IPS-NIHi7 (cell line): ENCODE measurements at regions not wholly inside any gene's neighbourhood (a gene's known extent, or its start where the extent isn't known, plus 50 kb on each side); places are given as distances from the start of the nearest gene placed in this dataset.

Source experiments
- DNase-seq: peaks from one replicate; pipeline ENCODE4 v3.0.0; 2012; ENCODE audit warnings: mixed read lengths; ENCODE audit errors: extremely low spot score

- DNase-seq, result no peak
These were observed 97.1 kb upstream of the IRS2 start for GRCh38 chr13:109883181-109884180.

GRCh38 chr13:109881961-109882558 lies 95.7 kb upstream of the IRS2 start:
- DNase-seq, result no peak

GRCh38 chr13:109881347-109881725 lies 95.0 kb upstream of the IRS2 start:
- no peak for DNase-seq

GRCh38 chr13:109880371-109881346 lies 94.3 kb upstream of the IRS2 start:
- DNase-seq, result no peak

GRCh38 chr13:109879338-109879737 lies 93.0 kb upstream of the IRS2 start:
- no peak for DNase-seq

GRCh38 chr13:109877809-109878208 lies 91.4 kb upstream of the IRS2 start:
- DNase-seq, result no peak

- DNase-seq, result no peak
These were observed 89.4 kb upstream of the IRS2 start for GRCh38 chr13:109875746-109876145.

- no peak for DNase-seq
These were observed 88.4 kb upstream of the IRS2 start for GRCh38 chr13:109874484-109875454.

- DNase-seq, result no peak
These were observed 87.2 kb upstream of the IRS2 start for GRCh38 chr13:109873351-109874123.

- DNase-seq, result no peak
These were observed 86.5 kb upstream of the IRS2 start for GRCh38 chr13:109872864-109873263.

- DNase-seq, result no peak
These were observed 84.5 kb upstream of the IRS2 start for GRCh38 chr13:109870696-109871370.

- no peak for DNase-seq
These were observed 83.9 kb upstream of the IRS2 start for GRCh38 chr13:109870274-109870673.

GRCh38 chr13:109869312-109870237 lies 83.2 kb upstream of the IRS2 start:
- DNase-seq, result peak; percentile 36

- no peak for DNase-seq
These were observed 82.4 kb upstream of the IRS2 start for GRCh38 chr13:109868578-109869311.

GRCh38 chr13:109867766-109868165 lies 81.4 kb upstream of the IRS2 start:
- DNase-seq, result no peak

- no peak for DNase-seq
These were observed 76.2 kb upstream of the IRS2 start for GRCh38 chr13:109862627-109863026.

- DNase-seq, result no peak
These were observed 73.5 kb upstream of the IRS2 start for GRCh38 chr13:109859898-109860297.
